ENCODE measurements at regions not wholly inside any gene's neighbourhood (a gene's known extent, or its start where the extent isn't known, plus 50 kb on each side); places are given as distances from the start of the nearest gene placed in this dataset.
A peak's percentile ranks its signal among the peaks of the same experiment; 100 is the strongest.

- Histone ChIP-seq H3K9me3 (ENCODE audit: low read depth, low read length) (no peaks in the 10 kb centered on the region), H3K27me3 (ENCODE audit: insufficient read depth, low read length) (peaks cover 2% of the 10 kb centered on the region), H2AFZ (ENCODE audit: low read length) (no peak overlapping the region), H3K4me2 (ENCODE audit: insufficient read depth, low read length) (peak overlapping the region; percentile 7), H3K4me1 (ENCODE audit: insufficient read depth, low read length) (peaks cover 11% of the 10 kb centered on the region), H3K4me3 (ENCODE audit: insufficient read depth, low read length) (no peak overlapping the region), H3K36me3 (ENCODE audit: insufficient read depth, low read length) (no peaks in the 10 kb centered on the region), H3K79me2 (ENCODE audit: insufficient read depth, low read length) (no peaks in the 10 kb centered on the region), H3K27ac (ENCODE audit: low read depth, low read length) (peak overlapping the region; percentile 53), H4K20me1 (ENCODE audit: insufficient read depth, low read length) (no peaks in the 10 kb centered on the region)
- peak; percentile 66 for DNase-seq (ENCODE audit: insufficient read length, low spot score, missing footprints)
- no peak for TF ChIP-seq CTCF (IDR thresholded peaks at IDR 0.05; ENCODE audit: extremely low read depth, low read depth, low read length)
Observed at GRCh38 chr4:87716371-87717265, 66.5 kb downstream of the DMP1 start.

DNA sequence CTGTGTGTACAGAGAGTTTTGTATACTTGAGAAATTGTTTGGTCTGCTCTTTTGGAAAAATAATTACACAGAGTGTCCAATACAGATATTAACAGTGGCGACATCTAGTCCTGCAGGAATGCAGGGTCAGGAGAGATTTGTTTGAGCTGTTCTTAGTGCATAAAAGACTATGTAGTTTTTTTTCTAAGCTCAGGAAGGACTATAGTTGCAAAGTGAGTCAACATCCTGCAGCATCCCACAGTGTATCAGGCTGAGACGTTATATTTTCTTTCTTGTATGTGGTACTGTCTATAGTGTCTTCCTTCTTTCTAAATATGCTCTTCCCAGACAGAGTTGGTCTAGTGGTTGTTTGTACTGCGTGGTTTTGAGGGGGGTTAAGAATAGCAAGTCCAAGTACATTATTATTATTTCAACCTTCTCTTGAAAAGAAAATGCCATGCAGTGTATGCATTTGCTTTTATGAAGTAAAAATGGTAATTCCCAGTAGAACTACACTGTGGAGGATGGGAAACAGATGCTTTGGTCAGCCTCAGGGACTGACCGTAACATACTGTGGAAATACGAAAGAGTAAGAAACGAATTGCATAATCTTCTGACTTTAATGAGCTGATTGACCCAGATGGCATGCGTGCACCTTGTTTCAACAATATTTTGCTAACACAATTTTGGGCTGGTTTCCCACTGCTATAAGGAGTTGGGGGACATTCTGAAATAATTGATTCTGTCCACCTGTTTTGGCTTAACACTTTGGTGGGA, 67.4 kb downstream of the DMP1 start:
- H3K36me3 ChIP-seq (ENCODE audit: insufficient read depth, low read length) = no peaks in the 10 kb centered on the region
- H3K79me2 ChIP-seq (ENCODE audit: insufficient read depth, low read length) = no peaks in the 10 kb centered on the region
- no peak for TF ChIP-seq CTCF (IDR thresholded peaks at IDR 0.05; ENCODE audit: extremely low read depth, low read depth, low read length)
- H2AFZ ChIP-seq (ENCODE audit: low read length) = no peak overlapping the region
- peak overlapping the region; percentile 13 for H3K27ac ChIP-seq (ENCODE audit: low read depth, low read length)
- no peaks in the 10 kb centered on the region for H3K9me3 ChIP-seq (ENCODE audit: low read depth, low read length)
- peaks cover 11% of the 10 kb centered on the region for H3K4me1 ChIP-seq (ENCODE audit: insufficient read depth, low read length)
- no peak overlapping the region for H3K4me3 ChIP-seq (ENCODE audit: insufficient read depth, low read length)
- DNase-seq (ENCODE audit: insufficient read length, low spot score, missing footprints) = peak; percentile 74
- peaks cover 2% of the 10 kb centered on the region for H3K27me3 ChIP-seq (ENCODE audit: insufficient read depth, low read length)
- H3K4me2 ChIP-seq (ENCODE audit: insufficient read depth, low read length) = peak overlapping the region; percentile 40
- H4K20me1 ChIP-seq (ENCODE audit: insufficient read depth, low read length) = no peaks in the 10 kb centered on the region

DNA sequence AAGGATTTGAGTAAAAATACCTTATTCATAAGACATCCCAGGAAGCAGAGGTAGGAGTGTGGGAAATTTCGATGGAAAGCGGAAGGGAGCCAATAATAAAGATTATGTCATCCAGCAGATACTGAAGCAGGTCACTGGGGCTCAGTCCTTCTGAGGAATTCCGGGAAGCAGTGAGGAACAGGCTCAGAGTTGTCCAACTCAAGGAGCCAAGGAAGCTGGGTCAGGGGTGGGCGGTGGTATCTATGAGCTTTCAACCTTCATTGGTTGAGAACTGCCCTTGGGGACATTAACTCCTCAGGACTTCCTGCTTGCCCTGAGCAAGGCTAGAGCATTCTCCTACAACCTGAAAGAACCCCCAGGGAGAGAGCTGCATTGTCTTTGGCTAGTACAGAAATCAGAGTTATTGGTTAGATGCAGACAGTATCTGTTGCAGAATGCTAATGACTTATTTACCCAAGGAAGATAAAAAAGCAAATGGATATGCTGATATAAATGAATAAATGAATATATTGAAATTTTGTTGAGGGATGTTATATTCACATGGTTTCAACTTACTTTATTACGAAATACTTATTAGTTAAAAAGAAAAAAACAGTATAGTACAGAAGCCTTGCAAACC, 68.2 kb downstream of the DMP1 start:
- peak overlapping the region; percentile 12 for H3K27ac ChIP-seq (ENCODE audit: low read depth, low read length)
- DNase-seq (ENCODE audit: insufficient read length, low spot score, missing footprints) = no peak
- peaks cover 11% of the 10 kb centered on the region for H3K4me1 ChIP-seq (ENCODE audit: insufficient read depth, low read length)
- H3K4me3 ChIP-seq (ENCODE audit: insufficient read depth, low read length) = no peak overlapping the region
- no peak overlapping the region for H2AFZ ChIP-seq (ENCODE audit: low read length)
- no peak overlapping the region for H3K4me2 ChIP-seq (ENCODE audit: insufficient read depth, low read length)
- no peaks in the 10 kb centered on the region for H3K36me3 ChIP-seq (ENCODE audit: insufficient read depth, low read length)
- H3K9me3 ChIP-seq (ENCODE audit: low read depth, low read length) = no peaks in the 10 kb centered on the region
- no peaks in the 10 kb centered on the region for H4K20me1 ChIP-seq (ENCODE audit: insufficient read depth, low read length)
- H3K27me3 ChIP-seq (ENCODE audit: insufficient read depth, low read length) = peaks cover 2% of the 10 kb centered on the region
- H3K79me2 ChIP-seq (ENCODE audit: insufficient read depth, low read length) = no peaks in the 10 kb centered on the region
- TF ChIP-seq CTCF (IDR thresholded peaks at IDR 0.05; ENCODE audit: extremely low read depth, low read depth, low read length) = no peak

All from osteoblast (primary cell).